DMS53 treated with DMSO at 0.1 percent for 48 hours (cell line): ENCODE measurements at regions not wholly inside any gene's neighbourhood (a gene's known extent, or its start where the extent isn't known, plus 50 kb on each side); places are given as distances from the start of the nearest gene placed in this dataset.

Experiments
- DNase-seq: peaks from one replicate; lab custom pipeline; 2025; ENCODE audit not compliant: unreplicated experiment; lab: John Stamatoyannopoulos, UW

GRCh38 chr6:84525907-84526306, 238.5 kb downstream of the TBX18 start:
- no peak for DNase-seq

DNA sequence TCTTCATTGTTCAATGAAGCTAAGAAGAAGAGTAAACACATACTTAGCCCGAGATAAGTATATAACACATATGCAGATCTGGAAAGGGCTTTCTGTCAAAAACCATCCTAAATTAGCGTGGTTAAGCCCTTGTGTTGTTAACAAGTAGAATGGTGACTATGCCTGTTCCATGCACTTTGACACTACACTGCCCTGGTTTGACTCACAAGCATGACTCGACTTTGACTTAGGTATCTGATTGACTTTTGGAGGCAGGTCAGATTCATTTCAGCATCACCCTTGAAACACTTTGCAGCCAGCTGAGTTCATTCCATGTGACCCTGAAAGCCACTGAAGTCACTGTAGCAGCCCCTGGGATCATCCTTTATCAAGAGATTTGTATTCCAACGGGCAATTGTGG, 239.8 kb downstream of the TBX18 start:
- no peak for DNase-seq

GRCh38 chr6:84522135-84522549, 242.3 kb downstream of the TBX18 start:
- DNase-seq, result peak; percentile 12

DNA sequence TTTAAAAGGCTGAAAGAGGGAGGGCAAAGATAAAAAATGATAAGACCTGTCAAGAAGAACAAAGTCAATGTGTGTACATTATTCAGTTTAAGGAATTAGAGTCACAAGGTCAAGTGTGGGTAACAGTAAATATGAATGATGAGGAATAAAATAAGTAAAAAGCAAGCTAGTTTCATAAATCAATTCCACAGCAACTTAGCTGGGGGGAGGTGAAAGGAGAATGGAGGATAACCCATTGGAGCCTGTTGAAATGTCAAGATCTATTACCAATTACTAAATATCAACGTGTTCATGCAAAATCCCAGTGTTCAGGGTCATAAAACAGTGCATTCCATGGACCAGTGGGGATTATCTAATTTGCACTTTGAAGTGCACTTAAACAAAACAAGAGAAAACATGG, 242.9 kb downstream of the TBX18 start:
- DNase-seq, result no peak

DNA sequence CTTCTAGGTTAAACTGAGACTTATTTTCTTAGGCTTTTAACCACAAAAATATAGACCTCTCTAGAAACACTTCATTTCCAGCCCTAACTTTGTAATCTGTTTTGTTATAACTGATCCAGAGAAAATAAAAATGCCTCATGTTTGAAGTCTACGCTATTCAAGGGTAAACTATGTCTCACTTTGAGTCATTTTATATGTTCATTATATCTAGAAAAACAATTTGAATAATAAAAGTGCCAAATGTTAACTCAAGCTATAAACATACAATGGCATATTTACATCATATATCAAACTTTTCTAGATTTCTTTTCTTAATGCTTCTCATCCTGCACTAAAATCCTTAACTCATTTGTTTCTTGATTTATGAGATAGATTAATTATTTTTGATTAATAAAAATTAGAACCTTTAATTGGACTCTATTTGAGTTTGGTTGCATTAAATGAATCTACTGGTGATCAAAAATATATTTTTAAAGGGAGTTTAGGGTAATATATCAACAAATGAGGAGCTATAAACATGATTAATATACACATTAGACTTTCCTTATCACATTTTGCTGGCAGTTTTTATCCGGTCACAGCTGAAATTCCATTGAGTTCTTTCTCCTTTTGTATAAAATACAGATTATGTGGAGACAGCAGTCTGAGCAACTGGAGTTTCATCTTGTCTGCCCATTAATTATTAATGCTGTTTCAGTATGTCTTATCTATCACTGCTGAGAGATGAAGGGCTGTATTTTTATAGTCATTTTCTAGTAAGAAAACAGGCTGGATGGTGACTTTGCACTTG, 246.5 kb downstream of the TBX18 start:
- DNase-seq, result no peak

DNA sequence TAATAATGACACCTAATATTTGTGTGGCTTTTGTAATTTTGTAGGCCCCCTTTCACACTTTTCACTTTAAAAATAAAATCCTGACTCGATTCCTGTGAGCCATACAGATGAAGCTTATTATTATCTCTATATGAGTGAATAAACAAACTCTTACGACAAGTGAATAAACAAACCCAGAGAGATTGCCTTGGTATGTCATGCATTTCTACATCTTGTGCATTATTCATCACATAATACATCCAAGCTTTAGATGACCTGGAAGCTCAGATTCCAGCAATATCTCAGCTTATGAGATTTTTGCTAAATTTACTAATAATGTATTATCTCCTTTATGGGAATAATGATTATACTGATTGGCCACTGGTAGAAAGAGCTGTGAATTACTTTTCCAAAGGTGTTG, 248.2 kb downstream of the TBX18 start:
- no peak for DNase-seq

- DNase-seq, result no peak
Measured at GRCh38 chr6:84515067-84515466, 249.3 kb downstream of the TBX18 start.

DNA sequence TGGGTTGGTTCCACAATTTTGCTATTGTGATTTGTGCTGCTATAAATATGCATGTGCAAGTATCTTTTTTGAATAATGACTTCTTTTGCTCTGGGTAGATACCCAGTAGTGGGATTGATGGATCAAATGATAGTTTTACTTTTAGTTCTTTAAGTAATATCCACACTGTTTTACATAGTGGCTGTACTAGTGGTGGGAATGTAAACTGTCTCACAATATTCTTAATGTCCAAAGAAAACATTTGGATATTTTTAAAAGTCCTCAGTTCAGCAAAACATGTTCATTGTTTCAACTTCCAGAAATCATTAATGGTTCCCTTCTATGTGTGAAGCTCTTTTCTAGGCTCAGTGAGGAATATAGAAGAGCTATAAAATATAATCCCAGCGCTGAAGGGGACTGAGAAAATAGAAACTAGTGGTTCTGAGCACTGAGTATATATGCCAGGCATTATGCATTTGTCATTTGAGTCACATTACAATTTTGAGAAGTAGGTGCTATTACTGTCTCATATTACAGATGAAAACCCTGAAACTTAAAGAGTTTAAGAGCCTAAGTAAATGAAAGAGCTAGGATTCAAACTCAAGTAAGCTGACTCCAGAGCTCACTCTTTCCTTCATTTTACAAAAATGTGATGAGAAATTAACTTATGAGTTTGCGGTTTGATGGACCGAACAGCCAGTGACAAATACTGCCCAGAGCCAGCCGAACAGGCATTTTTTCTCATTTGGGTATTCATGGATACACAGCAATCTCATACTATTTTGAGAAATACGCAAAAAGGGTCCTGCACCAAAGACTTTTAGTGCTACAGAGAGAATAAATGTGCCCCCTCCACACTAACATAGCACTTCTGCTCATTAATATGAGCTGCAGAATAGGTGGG, 250.1 kb downstream of the TBX18 start:
- DNase-seq, result no peak

DNA sequence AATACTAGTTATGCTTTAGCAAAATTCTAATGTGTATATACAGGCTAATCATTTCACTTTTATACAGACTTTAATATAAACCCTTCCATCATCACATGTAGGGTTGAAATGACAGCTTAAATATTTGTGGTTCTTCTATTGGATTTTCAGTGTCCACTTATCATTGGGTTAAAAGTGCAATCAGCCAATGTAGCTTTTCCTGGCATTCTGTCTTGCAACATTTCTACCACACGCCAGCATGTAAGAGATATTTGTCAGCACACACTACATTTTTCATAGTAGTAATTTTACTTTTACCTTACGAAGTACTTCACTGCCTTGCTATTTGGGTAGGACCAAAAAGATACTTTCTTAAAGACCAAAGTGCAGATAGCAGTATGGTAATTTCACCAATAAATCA, 252.0 kb downstream of the TBX18 start:
- DNase-seq, result no peak

DNA sequence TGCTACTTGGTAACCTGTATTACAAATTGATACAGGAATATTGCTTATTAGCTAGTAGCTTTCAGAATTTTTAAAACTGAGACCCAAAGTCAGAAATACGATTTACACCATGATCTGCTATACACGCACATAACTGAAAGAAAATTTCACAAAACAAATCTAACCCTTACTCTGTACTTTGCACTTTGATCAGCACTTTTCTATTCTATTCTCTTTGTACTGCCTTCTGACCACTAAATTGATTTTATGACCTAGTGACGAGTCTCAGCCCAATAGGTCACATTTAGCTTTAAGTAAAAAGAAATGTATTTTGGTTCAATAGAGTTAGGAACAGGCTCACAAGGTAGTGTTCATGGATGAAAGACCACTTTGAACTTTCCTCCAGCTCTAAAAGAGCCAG, 252.5 kb downstream of the TBX18 start:
- DNase-seq, result no peak

DNA sequence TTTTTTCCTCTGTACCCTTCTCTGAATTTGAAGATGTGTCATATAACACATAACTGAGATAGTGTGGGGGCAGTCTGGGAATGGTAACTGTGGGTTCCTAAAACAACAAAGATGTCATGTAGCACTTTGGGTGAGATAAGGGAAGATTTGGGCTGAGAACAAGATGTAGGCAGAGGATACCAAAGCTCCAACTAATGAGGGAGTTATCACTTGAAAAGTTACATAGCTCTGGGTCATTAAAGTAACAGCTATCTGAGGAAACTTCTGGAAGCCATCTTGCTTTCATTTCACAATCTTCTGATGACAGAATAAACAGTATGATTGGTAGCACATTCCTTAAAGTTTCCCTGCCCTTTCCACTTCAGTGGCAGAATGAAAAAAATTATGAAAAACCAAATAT, 255.4 kb downstream of the TBX18 start:
- no peak for DNase-seq

DNA sequence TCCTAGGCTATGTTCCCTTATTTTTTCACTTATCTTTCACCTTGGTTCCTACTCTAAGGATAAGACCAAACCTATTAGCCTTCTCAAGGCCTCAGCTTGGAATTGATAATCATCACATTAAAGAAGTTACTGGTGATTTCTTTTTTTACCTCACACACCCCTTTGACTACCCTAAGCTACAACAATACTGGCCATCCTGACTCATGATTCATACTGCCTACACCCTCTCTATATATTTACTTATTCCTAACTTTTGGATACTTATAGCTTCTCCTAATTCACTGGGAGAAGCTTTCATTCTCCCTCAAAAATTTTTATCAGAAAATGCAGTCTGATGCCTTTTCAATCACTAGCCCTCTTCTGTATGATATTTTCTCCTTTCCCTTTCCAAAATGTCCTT, 256.1 kb downstream of the TBX18 start:
- no peak for DNase-seq

- DNase-seq, result no peak
Measured at GRCh38 chr6:84504025-84504424, 260.4 kb downstream of the TBX18 start.

- DNase-seq, result no peak
Measured at GRCh38 chr6:84501315-84501714, 263.1 kb downstream of the TBX18 start.

DNA sequence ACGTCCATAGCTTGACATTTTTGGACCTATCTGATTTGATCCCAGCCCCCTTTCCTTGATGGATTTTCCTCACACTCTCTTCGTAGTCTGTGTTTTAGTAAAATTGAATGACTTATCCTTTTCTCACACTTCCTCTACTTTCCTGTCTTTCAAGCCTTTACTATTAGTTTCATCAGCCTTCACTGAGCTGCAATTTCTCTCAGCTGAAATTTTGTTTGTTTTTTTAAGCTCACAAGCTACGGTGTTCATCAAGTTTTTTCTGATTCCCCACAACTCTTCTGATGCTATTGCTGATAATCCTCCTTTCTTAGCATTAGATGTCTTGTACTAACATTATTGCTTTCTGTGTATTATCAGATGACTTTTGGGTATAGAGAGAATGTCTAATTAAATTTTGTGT, 263.7 kb downstream of the TBX18 start:
- no peak for DNase-seq

DNA sequence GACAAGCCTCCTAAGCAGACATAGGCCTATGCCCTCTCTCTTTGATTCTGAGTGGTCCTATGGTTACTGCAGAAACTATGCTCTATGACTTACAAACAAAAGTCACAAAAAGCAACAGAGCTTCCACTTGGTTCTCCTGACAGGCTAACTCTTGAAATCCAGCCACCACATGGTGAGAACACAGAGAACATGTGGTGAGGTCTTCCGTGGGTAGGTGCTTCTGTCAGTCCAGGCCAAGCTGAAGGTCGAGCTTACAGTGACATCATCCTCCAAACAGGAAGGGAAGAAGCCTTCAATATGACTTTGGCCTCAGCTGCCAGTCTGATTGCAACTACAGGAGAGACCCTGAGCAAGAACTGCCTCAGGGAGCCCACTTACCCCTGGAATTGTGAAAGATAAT, 265.5 kb downstream of the TBX18 start:
- DNase-seq, result no peak

- no peak for DNase-seq
Measured at GRCh38 chr6:84492241-84493165, 265.1 kb upstream of the CEP162 start.

DNA sequence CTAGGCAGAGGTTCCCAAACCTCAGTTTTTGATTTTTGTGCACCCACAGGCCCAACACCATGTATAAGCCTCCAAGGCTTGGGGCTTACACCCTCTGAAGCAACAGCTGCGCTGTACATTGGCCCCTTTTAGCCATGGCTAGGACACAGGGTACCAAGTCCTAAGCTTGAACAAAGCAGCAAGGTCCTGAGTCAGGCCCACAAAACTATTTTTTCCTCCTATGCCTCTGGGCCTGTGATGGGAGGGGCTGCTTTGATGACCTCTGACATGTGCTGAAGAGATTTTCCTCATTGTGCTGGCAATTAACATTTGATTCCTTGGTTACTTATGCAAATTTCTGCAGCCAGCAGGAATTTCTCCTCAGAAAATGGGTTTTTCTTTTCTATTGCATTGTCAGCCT, 262.2 kb upstream of the CEP162 start:
- no peak for DNase-seq

GRCh38 chr6:84486526-84486925, 259.1 kb upstream of the CEP162 start:
- DNase-seq, result no peak

GRCh38 chr6:84469144-84469543, 241.7 kb upstream of the CEP162 start:
- no peak for DNase-seq

DNA sequence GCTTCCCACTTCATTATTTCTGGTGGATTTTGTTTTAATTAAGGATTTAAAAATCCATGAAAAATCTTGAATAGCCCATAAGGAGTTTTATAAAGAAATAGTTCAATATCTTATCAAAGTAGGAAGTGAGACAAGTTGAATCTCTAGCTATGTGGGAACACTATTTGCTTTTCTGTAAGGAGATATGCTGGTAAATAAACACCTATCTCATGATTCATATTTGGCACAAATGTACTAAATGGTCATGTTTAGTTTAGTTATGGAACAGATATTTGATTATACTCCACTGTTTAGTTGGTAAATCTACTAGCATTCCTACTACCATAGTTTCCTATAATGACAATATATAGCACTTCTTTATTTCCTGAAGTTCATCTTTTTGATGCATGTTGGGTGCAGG, 239.9 kb upstream of the CEP162 start:
- DNase-seq, result peak; percentile 30
